ENCODE measurements at regions not wholly inside any gene's neighbourhood (a gene's known extent, or its start where the extent isn't known, plus 50 kb on each side); places are given as distances from the start of the nearest gene placed in this dataset.
A peak's percentile ranks its signal among the peaks of the same experiment; 100 is the strongest.

- ChIA-PET POLR2A (no interaction called here), CTCF (no interaction called here)
- TF ChIP-seq FOXM1 (IDR thresholded peaks at IDR 0.05; ENCODE audit: borderline replicate concordance) (no peak), L3MBTL2 (conservative IDR thresholded peaks at IDR 0.05) (no peak)
- DNase-seq (ENCODE audit: extremely low spot score): no peak
These were observed 1182.3 kb downstream of the EFNA5 start for GRCh38 chr5:106488407-106488806.

- DNase-seq (ENCODE audit: extremely low spot score): no peak
- no peak for TF ChIP-seq CTBP1 (IDR thresholded peaks at IDR 0.05; ENCODE audit: borderline replicate concordance)
- TF ChIP-seq L3MBTL2 (conservative IDR thresholded peaks at IDR 0.05): no peak
- TF ChIP-seq ARNT (IDR thresholded peaks at IDR 0.05): no peak
- no peak for TF ChIP-seq FOXA1 (IDR thresholded peaks at IDR 0.05)
- ChIA-PET CTCF (no interaction called here), POLR2A (no interaction called here)
These were observed 1189.4 kb downstream of the EFNA5 start for GRCh38 chr5:106481374-106481773.

GRCh38 chr5:106476630-106477029 is 1194.1 kb downstream of the EFNA5 start:
- TF ChIP-seq BHLHE40 (IDR thresholded peaks at IDR 0.05; ENCODE audit: borderline replicate concordance): no peak
- no peak for TF ChIP-seq L3MBTL2 (conservative IDR thresholded peaks at IDR 0.05)
- no peak for TF ChIP-seq NFRKB (IDR thresholded peaks at IDR 0.05)
- no peak for TF ChIP-seq TARDBP (IDR thresholded peaks at IDR 0.05)
- TF ChIP-seq SUZ12 (IDR thresholded peaks at IDR 0.05): no peak
- TF ChIP-seq ZNF384 (IDR thresholded peaks at IDR 0.05): no peak
- TF ChIP-seq CTBP1 (IDR thresholded peaks at IDR 0.05; ENCODE audit: borderline replicate concordance): no peak
- no peak for TF ChIP-seq LEF1 (IDR thresholded peaks at IDR 0.05; ENCODE audit: borderline replicate concordance)
- ChIA-PET POLR2A (no interaction called here), CTCF (no interaction called here)
- no peak for DNase-seq (ENCODE audit: extremely low spot score)

- no peak for TF ChIP-seq SP1 (IDR thresholded peaks at IDR 0.05)
- TF ChIP-seq ZNF384 (IDR thresholded peaks at IDR 0.05): no peak
- no peak for TF ChIP-seq FOXK2 (IDR thresholded peaks at IDR 0.05)
- TF ChIP-seq ARNT (IDR thresholded peaks at IDR 0.05): no peak
- TF ChIP-seq ELF4 (IDR thresholded peaks at IDR 0.05): no peak
- TF ChIP-seq BHLHE40 (IDR thresholded peaks at IDR 0.05; ENCODE audit: borderline replicate concordance): no peak
- no peak for TF ChIP-seq PKNOX1 (IDR thresholded peaks at IDR 0.05)
- TF ChIP-seq FOXM1 (IDR thresholded peaks at IDR 0.05; ENCODE audit: borderline replicate concordance): no peak
- TF ChIP-seq L3MBTL2 (conservative IDR thresholded peaks at IDR 0.05): no peak
- CTCF ChIA-PET: no interaction called here
- POLR2A ChIA-PET: no interaction called here
- DNase-seq (ENCODE audit: extremely low spot score): no peak
These were observed 1196.7 kb downstream of the EFNA5 start for GRCh38 chr5:106474066-106474465.

- DNase-seq (ENCODE audit: extremely low spot score): no peak
- ChIA-PET POLR2A (no interaction called here), CTCF (no interaction called here)
- no peak for TF ChIP-seq LEF1 (IDR thresholded peaks at IDR 0.05; ENCODE audit: borderline replicate concordance)
- no peak for TF ChIP-seq SP1 (IDR thresholded peaks at IDR 0.05)
- no peak for TF ChIP-seq FOXA1 (IDR thresholded peaks at IDR 0.05)
- TF ChIP-seq BHLHE40 (IDR thresholded peaks at IDR 0.05; ENCODE audit: borderline replicate concordance): no peak
- TF ChIP-seq NFRKB (IDR thresholded peaks at IDR 0.05): no peak
- TF ChIP-seq ZNF384 (IDR thresholded peaks at IDR 0.05): no peak
- TF ChIP-seq FOXM1 (IDR thresholded peaks at IDR 0.05; ENCODE audit: borderline replicate concordance): no peak
- no peak for TF ChIP-seq CTBP1 (IDR thresholded peaks at IDR 0.05; ENCODE audit: borderline replicate concordance)
- TF ChIP-seq PKNOX1 (IDR thresholded peaks at IDR 0.05): no peak
- TF ChIP-seq ARNT (IDR thresholded peaks at IDR 0.05): no peak
- TF ChIP-seq L3MBTL2 (conservative IDR thresholded peaks at IDR 0.05): no peak
- TF ChIP-seq FOXK2 (IDR thresholded peaks at IDR 0.05): no peak
These were observed 1211.2 kb downstream of the EFNA5 start for GRCh38 chr5:106459541-106459940.

GRCh38 chr5:106454651-106455415 is 1215.9 kb downstream of the EFNA5 start:
- CTCF ChIA-PET: interaction anchor here (0.5 to 1.5 kb wide), 7 partner anchors 9 to 1354 kb away, joined by 3 to 12 read pairs (median 3); no protein-coding TSS in a partner anchor
- POLR2A ChIA-PET: no interaction called here
- no peak for TF ChIP-seq BHLHE40 (IDR thresholded peaks at IDR 0.05; ENCODE audit: borderline replicate concordance)
- TF ChIP-seq SP1 (IDR thresholded peaks at IDR 0.05): no peak
- no peak for TF ChIP-seq LEF1 (IDR thresholded peaks at IDR 0.05; ENCODE audit: borderline replicate concordance)
- TF ChIP-seq NFRKB (IDR thresholded peaks at IDR 0.05): no peak
- TF ChIP-seq HDGF (IDR thresholded peaks at IDR 0.05; ENCODE audit: borderline replicate concordance): no peak
- no peak for TF ChIP-seq FOXM1 (IDR thresholded peaks at IDR 0.05; ENCODE audit: borderline replicate concordance)
- TF ChIP-seq L3MBTL2 (conservative IDR thresholded peaks at IDR 0.05): no peak
- TF ChIP-seq ARNT (IDR thresholded peaks at IDR 0.05): no peak
- TF ChIP-seq FOXK2 (IDR thresholded peaks at IDR 0.05): no peak
- TF ChIP-seq PKNOX1 (IDR thresholded peaks at IDR 0.05): no peak
- no peak for TF ChIP-seq TARDBP (IDR thresholded peaks at IDR 0.05)
- TF ChIP-seq ELF4 (IDR thresholded peaks at IDR 0.05): no peak
- no peak for TF ChIP-seq FOXA1 (IDR thresholded peaks at IDR 0.05)
- no peak for TF ChIP-seq SUZ12 (IDR thresholded peaks at IDR 0.05)
- no peak for TF ChIP-seq ZNF384 (IDR thresholded peaks at IDR 0.05)
- no peak for TF ChIP-seq CTBP1 (IDR thresholded peaks at IDR 0.05; ENCODE audit: borderline replicate concordance)
- peak; percentile 31 for DNase-seq (ENCODE audit: extremely low spot score)

Measured in HEK293T (cell line).